PC-3 (cell line): ENCODE measurements at regions not wholly inside any gene's neighbourhood (a gene's known extent, or its start where the extent isn't known, plus 50 kb on each side); places are given as distances from the start of the nearest gene placed in this dataset.
A peak's percentile ranks its signal among the peaks of the same experiment; 100 is the strongest.

Experiments used
- ATAC-seq: fragments of 200-7000 bp; cut with Tn5 transposase; 2 replicates; pipeline ENCODE4 v1.9.1; 2020; ENCODE audit warnings: mild to moderate bottlenecking, moderate library complexity
- BruUV-seq: library from RNA; stranded (reverse); fragments of 400-500 nt; replicated peaks from 2 replicates; lab custom pipeline; 2021; lab: Mats Ljungman, UMichigan
- CTCF ChIA-PET: fragments of 300-600 bp; sonication (Branson Sonifier 250); formaldehyde crosslinking; loops from one replicate; lab custom pipeline; 2022; ENCODE audit warnings: antibody characterized with exemption; lab: Charles Lee
- POLR2A ChIA-PET: fragments of 300-600 bp; sonication (Branson Sonifier 250); formaldehyde crosslinking; loops from one replicate; lab custom pipeline; 2022; ENCODE audit warnings: antibody characterized with exemption; ENCODE audit not compliant: unreplicated experiment; lab: Charles Lee
- DNase-seq: peaks from one replicate; pipeline ENCODE4 v3.0.0-alpha.2; 2015
- H2AFZ ChIP-seq: fragments of 300-600 bp; sonication (generic); 2 replicates; pipeline ENCODE4 v1.6.0; 2016; ENCODE audit warnings: antibody characterized with exemption, low read length
- H3F3A ChIP-seq: fragments of 300-600 bp; sonication (generic); one replicate; pipeline ENCODE4 v1.6.0; 2017; ENCODE audit warnings: antibody characterized with exemption, low read length, control low read depth, mild to moderate bottlenecking; ENCODE audit not compliant: unreplicated experiment
- H3K27ac ChIP-seq: fragments of 300-600 bp; sonication (generic); 2 replicates; pipeline ENCODE4 v1.5.1; 2016; ENCODE audit warnings: mild to moderate bottlenecking, low read length
- H3K27me3 ChIP-seq: fragments of 300-600 bp; sonication (generic); 2 replicates; pipeline ENCODE4 v1.6.1; 2016; ENCODE audit warnings: low read length, mixed read lengths
- H3K36me3 ChIP-seq: fragments of 300-600 bp; sonication (generic); 2 replicates; pipeline ENCODE4 v1.6.1; 2016; ENCODE audit warnings: low read depth, mixed run types, low read length, mixed read lengths
- H3K4me1 ChIP-seq: fragments of 300-600 bp; sonication (generic); 2 replicates; pipeline ENCODE4 v1.5.1; 2016; ENCODE audit warnings: low read length; ENCODE audit not compliant: insufficient read depth
- H3K4me2 ChIP-seq: fragments of 300-600 bp; sonication (generic); 2 replicates; pipeline ENCODE4 v1.6.0; 2016; ENCODE audit warnings: low read length
- H3K4me3 ChIP-seq: fragments of 300-600 bp; sonication (generic); 2 replicates; pipeline ENCODE4 v1.5.1; 2016; ENCODE audit warnings: mild to moderate bottlenecking, low read length, mixed read lengths
- H3K79me2 ChIP-seq: fragments of 300-600 bp; sonication (generic); 2 replicates; pipeline ENCODE4 v1.6.1; 2017; ENCODE audit warnings: low read length, mixed read lengths
- H3K9ac ChIP-seq: fragments of 300-600 bp; sonication (generic); 2 replicates; pipeline ENCODE4 v1.6.0; 2016; ENCODE audit warnings: mild to moderate bottlenecking, low read length
- H3K9me2 ChIP-seq: fragments of 300-600 bp; sonication (generic); replicated peaks from 2 replicates; pipeline ENCODE4 v1.6.1; 2016; ENCODE audit warnings: mixed run types, low read length, mixed read lengths
- H3K9me3 ChIP-seq: fragments of 300-600 bp; sonication (generic); 2 replicates; pipeline ENCODE4 v1.6.1; 2016; ENCODE audit warnings: low read length, mixed read lengths
- H4K20me1 ChIP-seq: fragments of 300-600 bp; sonication (generic); 2 replicates; pipeline ENCODE4 v1.6.1; 2016; ENCODE audit warnings: low read length, mixed read lengths
- EZH2 ChIP-seq: fragments of 300-600 bp; sonication (generic); IDR thresholded peaks from one replicate; pipeline ENCODE4 v1.6.1; 2017; ENCODE audit warnings: antibody characterized with exemption, mild to moderate bottlenecking, low read length; ENCODE audit not compliant: unreplicated experiment
- EZH2phosphoT487 ChIP-seq: fragments of 300-600 bp; sonication (generic); IDR thresholded peaks from 2 replicates; pipeline ENCODE4 v1.6.1; 2018; ENCODE audit warnings: mild to moderate bottlenecking, antibody characterized with exemption, low read length, borderline replicate concordance
- intact Hi-C: fragments of 100-400 bp; cut with micrococcal nuclease; formaldehyde crosslinking; loops from 2 replicates; pipeline ENCODE4 v1.9.0; 2023
- TF ChIP-seq, protein P1 (sequence below): fragments of 300-600 bp; sonication (generic); conservative IDR thresholded peaks from 2 replicates; pipeline ENCODE4 v1.5.1; 2017; ENCODE audit warnings: antibody characterized with exemption, low read depth, mild to moderate bottlenecking, low read length

- no peaks in the 10 kb centered on the region for H3K79me2 ChIP-seq
- TF ChIP-seq, protein P1, sequence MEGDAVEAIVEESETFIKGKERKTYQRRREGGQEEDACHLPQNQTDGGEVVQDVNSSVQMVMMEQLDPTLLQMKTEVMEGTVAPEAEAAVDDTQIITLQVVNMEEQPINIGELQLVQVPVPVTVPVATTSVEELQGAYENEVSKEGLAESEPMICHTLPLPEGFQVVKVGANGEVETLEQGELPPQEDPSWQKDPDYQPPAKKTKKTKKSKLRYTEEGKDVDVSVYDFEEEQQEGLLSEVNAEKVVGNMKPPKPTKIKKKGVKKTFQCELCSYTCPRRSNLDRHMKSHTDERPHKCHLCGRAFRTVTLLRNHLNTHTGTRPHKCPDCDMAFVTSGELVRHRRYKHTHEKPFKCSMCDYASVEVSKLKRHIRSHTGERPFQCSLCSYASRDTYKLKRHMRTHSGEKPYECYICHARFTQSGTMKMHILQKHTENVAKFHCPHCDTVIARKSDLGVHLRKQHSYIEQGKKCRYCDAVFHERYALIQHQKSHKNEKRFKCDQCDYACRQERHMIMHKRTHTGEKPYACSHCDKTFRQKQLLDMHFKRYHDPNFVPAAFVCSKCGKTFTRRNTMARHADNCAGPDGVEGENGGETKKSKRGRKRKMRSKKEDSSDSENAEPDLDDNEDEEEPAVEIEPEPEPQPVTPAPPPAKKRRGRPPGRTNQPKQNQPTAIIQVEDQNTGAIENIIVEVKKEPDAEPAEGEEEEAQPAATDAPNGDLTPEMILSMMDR: no peak
- TF ChIP-seq EZH2 (no peak), EZH2phosphoT487 (no peak)
- no peaks in the 10 kb centered on the region for H4K20me1 ChIP-seq
- no TSS peak for BruUV-seq
- no peak overlapping the region for H2AFZ ChIP-seq
- H3K4me1 ChIP-seq: no peaks in the 10 kb centered on the region
- no peaks in the 10 kb centered on the region for H3F3A ChIP-seq
- no peak for ATAC-seq
- no peak overlapping the region for H3K4me3 ChIP-seq
- no peak for DNase-seq
- no peak overlapping the region for H3K4me2 ChIP-seq
- intact Hi-C loops: no loop called here
- CTCF ChIA-PET: no interaction called here
- H3K36me3 ChIP-seq: no peaks in the 10 kb centered on the region
- H3K9me2 ChIP-seq: no peaks in the 10 kb centered on the region
- POLR2A ChIA-PET: no interaction called here
- no peak overlapping the region for H3K9ac ChIP-seq
- H3K27ac ChIP-seq: no peak overlapping the region
- H3K9me3 ChIP-seq: peaks cover 7% of the 10 kb centered on the region; the same call in 1 of the 2 replicates
- H3K27me3 ChIP-seq: no peaks in the 10 kb centered on the region
Observed at GRCh38 chr3:30300809-30301208, 305.6 kb upstream of the TGFBR2 start.

DNA sequence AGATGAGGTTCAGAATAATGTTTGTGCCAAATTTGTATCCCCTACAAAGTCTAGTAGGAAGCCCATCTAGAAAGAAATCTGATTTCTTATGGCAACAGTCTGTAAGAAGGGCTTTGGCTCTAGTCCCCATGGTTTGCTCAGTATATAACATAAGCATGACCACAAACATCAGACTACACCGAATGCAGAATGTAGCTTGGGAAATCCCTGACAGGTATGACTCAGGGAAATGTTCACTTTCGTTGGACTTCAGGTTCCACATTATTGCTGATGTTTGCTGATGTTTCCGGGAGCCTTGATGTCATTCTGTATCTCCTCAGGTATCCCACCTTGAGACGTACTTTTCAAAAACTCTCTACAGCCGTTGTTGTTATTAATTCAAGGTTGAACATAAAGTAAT is 304.4 kb upstream of the TGFBR2 start:
- H3K9me3 ChIP-seq: peaks cover 7% of the 10 kb centered on the region; the same call in 1 of the 2 replicates
- no peak overlapping the region for H2AFZ ChIP-seq
- ATAC-seq (no peak), DNase-seq (peak; percentile 30)
- BruUV-seq: no TSS peak
- H3K4me3 ChIP-seq: no peak overlapping the region
- H3F3A ChIP-seq: no peaks in the 10 kb centered on the region
- ChIA-PET POLR2A (no interaction called here), CTCF (no interaction called here)
- no peak overlapping the region for H3K4me2 ChIP-seq
- H3K36me3 ChIP-seq: no peaks in the 10 kb centered on the region
- TF ChIP-seq EZH2: no peak
- TF ChIP-seq, protein P1: no peak
- no peak for TF ChIP-seq EZH2phosphoT487
- no peak overlapping the region for H3K9ac ChIP-seq
- no peaks in the 10 kb centered on the region for H3K4me1 ChIP-seq
- no peaks in the 10 kb centered on the region for H3K79me2 ChIP-seq
- H3K9me2 ChIP-seq: no peaks in the 10 kb centered on the region
- no peaks in the 10 kb centered on the region for H4K20me1 ChIP-seq
- H3K27me3 ChIP-seq: no peaks in the 10 kb centered on the region
- no peak overlapping the region for H3K27ac ChIP-seq
- intact Hi-C loops: no loop called here

DNA sequence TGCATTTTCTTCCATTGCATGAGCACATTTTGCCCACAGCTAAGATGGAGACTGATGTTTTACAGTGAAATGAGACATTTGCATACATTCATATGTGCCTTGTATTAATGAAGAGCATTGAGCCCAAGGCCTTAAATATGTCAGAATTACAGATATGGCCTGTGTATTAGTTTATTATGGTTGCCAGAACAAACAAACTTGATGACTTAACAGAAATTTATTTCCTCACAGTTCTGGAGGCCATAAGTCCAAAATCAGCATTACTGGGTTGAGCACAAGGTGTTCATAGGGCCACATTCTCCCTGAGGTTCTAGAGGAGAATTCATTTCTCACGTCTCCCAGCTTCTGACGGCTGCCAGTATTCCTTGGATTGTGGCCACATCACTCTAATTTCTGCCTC is 302.6 kb upstream of the TGFBR2 start:
- Histone ChIP-seq H3K4me3 (no peak overlapping the region), H3K4me2 (no peak overlapping the region), H3K27ac (no peak overlapping the region), H2AFZ (no peak overlapping the region), H3K9ac (no peak overlapping the region), H3K9me2 (no peaks in the 10 kb centered on the region), H3K27me3 (no peaks in the 10 kb centered on the region), H3K79me2 (no peaks in the 10 kb centered on the region), H3K9me3 (peaks cover 7% of the 10 kb centered on the region; the same call in 1 of the 2 replicates), H4K20me1 (no peaks in the 10 kb centered on the region), H3K4me1 (no peaks in the 10 kb centered on the region), H3F3A (no peaks in the 10 kb centered on the region), H3K36me3 (no peaks in the 10 kb centered on the region)
- POLR2A ChIA-PET: no interaction called here
- intact Hi-C loops: no loop called here
- TF ChIP-seq EZH2 (no peak), EZH2phosphoT487 (no peak)
- TF ChIP-seq, protein P1: no peak
- CTCF ChIA-PET: no interaction called here
- no peak for ATAC-seq
- DNase-seq: no peak
- no TSS peak for BruUV-seq
